NCI-H187 treated with DMSO at 0.1 percent for 48 hours (cell line): ENCODE measurements at regions not wholly inside any gene's neighbourhood (a gene's known extent, or its start where the extent isn't known, plus 50 kb on each side); places are given as distances from the start of the nearest gene placed in this dataset.
"Not testable (repeated sequence)": the region's sequence is repeated elsewhere in the genome, so short reads cannot be mapped to it uniquely, and the experiment has no call there.

Experiments
- DNase-seq: peaks from one replicate; lab custom pipeline; 2025; lab: John Stamatoyannopoulos, UW

DNA sequence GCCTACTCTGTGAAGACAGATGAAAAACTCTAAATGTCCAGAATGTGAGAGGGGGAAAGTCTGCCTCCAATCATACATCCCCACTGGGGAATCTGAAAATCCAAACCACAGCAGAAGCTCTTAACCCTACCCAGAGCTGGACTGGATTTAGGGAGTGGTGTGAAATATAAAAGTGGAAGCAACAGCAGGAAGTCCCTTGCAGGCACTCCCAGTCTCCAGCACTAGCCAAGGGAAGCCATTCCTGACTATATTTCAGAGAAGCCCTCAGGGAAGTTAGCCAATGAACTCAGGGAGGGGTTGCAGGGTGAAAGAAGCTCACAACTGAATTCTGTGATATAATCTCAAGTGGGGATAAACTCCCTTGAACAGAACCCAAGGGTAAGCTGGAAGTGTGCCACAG is 51.5 kb downstream of the CRPPA start:
- no peak for DNase-seq

GRCh38 chr7:16369309-16369708 is 52.0 kb downstream of the CRPPA start:
- DNase-seq = not testable (repeated sequence)

GRCh38 chr7:16368885-16369284 is 52.5 kb downstream of the CRPPA start:
- no peak for DNase-seq

- DNase-seq = no peak
These were observed 54.2 kb downstream of the CRPPA start for GRCh38 chr7:16367115-16367514.

- DNase-seq = no peak
These were observed 55.4 kb downstream of the CRPPA start for GRCh38 chr7:16365952-16366351.

DNA sequence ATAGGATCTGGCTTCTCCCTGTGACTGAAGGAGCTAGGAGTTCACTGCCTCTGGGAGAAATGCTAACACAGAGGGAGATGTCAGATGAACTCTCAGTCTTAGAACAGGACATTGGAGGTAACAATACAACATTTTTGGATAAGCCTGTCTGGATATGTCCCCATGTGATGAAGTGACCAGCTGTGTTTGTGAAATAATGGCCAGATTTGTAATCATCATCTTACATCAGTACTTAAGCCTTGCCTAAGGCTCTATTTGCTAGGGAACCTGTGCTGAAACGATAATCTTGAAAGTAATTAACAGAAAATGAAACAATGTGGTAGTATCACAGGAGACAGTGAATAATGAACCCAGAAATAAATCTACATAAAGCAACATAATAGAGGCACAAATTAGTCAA is 56.2 kb downstream of the CRPPA start:
- DNase-seq = no peak

DNA sequence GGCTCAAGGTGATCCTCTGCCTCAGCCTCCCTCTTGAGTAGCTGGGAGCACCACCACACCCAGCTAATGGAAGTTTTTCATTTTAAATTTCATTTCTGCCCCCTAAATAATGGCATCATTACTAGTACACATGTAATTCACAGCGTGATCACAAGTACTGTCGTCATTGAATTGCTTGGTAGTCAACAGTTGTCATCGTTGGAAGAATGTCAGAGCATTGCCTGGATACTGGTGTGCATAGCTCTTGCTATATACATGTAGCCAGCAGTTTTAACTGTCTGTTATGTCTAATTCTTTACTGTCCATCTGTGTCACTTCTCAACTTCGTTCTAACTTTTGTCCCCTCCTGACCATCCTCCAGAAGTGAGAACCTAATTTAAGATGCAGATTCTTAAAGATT is 62.1 kb downstream of the CRPPA start:
- DNase-seq = no peak

GRCh38 chr7:16357921-16358320 is 63.4 kb downstream of the CRPPA start:
- DNase-seq = no peak

DNA sequence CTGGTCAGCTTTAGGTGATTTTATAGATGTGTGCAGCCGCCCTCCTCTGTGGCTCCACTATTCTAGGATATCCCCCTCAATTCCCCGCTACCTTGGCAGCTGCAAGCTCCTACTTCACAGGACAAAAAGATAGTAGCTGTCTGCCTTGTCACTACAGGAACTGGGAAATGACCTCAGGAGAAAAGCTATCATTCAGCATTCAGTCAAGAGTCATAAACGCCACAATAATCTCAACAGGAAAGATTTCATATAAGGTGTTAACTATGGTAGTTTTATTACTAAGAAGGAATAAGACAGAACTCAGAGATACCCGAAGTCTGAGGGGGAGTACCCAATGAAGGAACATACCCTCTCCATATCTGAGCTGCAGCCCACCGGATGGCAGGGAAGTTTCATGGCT is 63.9 kb downstream of the CRPPA start:
- DNase-seq = no peak

- DNase-seq = no peak
These were observed 64.9 kb downstream of the CRPPA start for GRCh38 chr7:16356301-16356958.

GRCh38 chr7:16354573-16354972 is 66.8 kb downstream of the CRPPA start:
- DNase-seq = no peak

DNA sequence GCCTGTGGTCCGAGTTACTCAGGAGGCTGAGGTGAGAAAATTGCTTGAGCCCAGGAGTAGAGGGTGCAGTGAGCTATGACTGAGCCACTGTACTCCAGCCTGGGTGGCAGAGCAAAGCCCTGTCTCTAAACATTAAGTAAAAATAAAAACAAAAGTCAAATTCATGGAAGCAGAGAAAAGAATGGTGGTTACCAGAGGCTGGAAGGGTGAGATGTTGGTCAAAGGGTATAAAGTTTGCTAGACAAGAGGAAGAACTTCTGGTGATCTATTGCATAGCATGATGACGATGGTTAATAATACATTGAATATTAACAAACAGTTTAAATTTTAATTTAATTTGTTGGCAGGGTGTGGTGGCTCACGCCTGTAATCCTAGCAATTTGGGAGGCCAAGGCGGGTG is 68.1 kb downstream of the CRPPA start:
- no peak for DNase-seq

GRCh38 chr7:16350634-16351033 is 70.7 kb downstream of the CRPPA start:
- no peak for DNase-seq

DNA sequence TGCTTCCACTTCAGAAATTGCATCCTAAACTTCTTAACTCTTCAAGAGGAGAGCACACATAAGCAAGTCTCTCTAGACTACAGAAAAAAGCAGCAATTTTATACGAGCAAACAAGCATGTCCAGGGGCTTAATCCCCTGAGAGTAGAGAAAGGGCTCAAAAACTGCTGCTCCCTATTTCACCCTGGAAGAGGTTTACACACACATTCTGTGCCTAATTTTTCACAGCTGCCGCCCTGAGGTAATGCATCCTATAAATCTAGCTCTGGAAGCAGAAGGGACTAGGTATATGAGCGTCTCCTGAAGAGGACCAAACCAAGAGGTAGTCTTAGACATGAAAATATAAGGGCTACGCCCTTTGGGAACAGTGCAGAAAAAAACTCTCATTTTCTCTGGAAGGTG is 73.1 kb downstream of the CRPPA start:
- no peak for DNase-seq

GRCh38 chr7:16347827-16348192 is 73.5 kb downstream of the CRPPA start:
- no peak for DNase-seq

DNA sequence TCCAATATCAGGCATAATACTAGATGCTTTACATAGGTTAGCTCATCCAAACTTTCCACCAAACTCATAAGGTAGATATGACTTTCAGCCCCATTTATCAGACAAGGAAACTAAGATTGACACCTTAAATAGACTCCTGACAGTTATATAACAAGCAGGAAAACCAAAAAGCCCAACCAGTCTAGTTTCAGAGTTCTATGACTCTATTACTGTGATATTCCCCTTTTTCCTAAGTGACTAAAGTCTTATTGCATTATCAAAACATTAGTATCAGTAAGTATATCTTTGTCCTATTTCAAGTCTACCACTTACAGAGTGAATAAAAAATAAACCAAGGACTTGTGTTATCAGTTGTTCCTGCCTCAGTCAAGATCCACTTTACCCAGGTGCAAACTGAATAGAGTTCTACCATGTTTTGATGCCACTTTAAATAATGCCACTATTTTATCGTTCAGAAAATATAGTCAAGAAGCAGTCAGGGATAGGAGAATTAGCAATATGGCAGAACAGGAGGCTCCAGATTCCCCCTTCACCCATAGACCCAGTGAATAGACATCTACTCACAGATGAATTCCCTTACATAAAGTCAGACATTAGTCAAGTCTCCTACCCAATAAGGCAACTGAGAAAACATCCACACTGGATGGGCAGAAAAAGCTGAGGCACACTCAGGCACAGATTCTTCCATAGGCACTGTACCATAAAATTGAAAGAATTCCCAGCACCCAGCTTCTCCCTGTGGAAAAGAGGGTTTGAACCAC is 74.1 kb downstream of the CRPPA start:
- no peak for DNase-seq

DNA sequence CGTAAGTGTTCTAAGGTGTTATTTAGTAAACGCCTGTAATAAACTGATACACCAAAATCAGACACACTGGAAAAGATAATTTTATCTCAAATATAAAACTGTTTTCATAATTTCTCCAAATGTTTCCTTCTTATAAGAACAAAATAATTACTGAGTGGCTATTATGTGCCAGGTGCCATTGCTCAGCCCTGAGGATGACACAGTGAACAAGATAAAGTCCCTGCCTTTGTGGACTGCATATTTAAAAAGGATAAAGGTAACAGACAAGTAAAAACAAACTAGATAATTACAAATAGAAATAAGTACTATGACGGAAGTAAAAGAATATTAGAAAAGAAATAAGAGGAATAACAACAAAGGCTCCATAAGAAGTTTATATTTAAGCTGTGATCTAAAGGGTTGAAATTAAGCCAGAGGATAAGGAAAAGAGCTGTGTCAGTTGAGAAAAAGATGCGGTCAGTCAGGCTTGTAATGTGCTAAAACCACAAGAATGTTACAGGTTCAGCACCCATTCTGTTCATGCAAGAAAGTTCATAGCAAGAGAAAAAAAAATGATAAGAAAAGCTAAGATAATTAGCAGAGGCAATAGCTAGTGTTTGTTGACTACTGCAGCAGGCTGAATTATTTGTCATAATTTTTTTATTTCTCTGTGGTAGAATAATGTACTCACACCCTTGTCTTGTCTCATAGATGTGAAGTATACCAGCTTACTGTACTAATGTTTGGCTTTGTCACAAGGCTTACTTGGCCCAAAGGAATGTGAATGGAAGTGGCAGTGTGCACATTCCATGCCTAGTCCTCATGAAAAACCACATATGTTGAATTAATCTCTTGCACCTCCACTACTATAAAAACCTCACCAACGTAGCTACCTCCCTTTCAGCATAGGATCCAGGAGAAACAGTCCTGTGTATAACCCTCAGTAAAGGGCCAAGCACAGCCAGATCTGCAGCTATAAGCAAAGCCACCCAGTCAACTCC is 75.1 kb downstream of the CRPPA start:
- DNase-seq = no peak

GRCh38 chr7:16344927-16345326 is 76.4 kb downstream of the CRPPA start:
- no peak for DNase-seq

DNA sequence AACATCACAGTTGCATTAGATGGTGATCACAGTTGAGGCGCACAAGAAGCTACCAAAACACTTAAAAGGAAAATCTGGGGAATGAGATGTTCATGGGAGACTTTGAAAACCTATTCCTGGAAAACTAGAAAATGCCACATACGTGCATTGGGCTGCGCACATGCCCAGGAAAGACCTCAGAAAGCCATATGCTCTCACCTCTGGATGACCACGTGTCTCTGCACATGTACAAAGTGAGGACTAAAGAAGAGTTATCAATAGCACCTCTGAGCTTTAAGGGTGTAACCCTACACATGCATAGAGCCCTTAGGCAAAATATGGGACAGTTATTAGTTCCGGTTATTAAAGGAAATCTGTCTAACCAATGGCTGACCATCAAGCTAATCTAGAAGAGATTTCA is 77.7 kb downstream of the CRPPA start:
- DNase-seq = no peak

DNA sequence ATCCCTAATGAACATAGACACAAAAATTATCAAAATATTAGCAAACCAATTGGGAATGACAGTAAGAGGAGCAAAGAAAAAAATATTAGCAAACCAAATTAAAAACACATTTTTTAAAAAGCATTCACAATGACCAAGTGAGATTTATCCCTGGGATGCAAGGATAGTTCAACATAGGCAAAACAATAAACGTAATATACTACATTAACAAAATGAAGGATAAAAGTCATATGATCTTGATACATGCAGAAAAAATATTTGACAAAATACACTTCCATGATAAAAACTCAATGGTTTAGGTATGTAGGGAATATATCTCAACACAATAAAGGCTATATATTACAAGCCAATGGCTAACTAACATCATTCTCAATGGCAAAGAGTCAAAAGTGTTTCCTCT is 83.3 kb downstream of the CRPPA start:
- no peak for DNase-seq

DNA sequence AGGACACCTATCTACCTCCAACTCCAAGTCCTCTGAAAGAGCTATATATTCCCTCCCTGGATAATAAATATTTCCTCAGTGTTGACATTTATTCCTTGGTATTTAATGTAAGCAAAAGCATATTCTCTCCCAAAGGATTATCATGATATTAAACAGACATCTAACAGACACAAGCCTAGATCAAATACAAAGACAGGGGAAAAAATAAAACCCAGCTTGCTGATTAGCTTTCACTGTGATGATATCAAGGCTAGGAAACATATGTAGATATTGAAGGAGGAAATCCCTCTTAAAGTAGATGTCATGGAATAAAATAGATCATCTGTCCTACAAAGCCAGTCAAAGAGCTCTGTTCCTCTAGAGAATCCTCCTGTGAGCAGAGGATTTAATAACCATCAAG is 95.2 kb downstream of the CRPPA start:
- no peak for DNase-seq

GRCh38 chr7:16323313-16323712 is 98.0 kb downstream of the CRPPA start:
- DNase-seq = no peak
